Transverse colon (tissue), 4 donors: ENCODE measurements at regions not wholly inside any gene's neighbourhood (a gene's known extent, or its start where the extent isn't known, plus 50 kb on each side); places are given as distances from the start of the nearest gene placed in this dataset.

Experiments
- DNase-seq: peaks from one replicate; pipeline ENCODE4 v3.0.0-alpha.2; 2019
- H3K27ac ChIP-seq, 4 donors: fragments of 200-600 bp; sonication (generic); 2 replicates each; pipeline ENCODE4 v1.5.1; 2016 to 2018; ENCODE audit warnings: inconsistent platforms in 4 of 4
- H3K27me3 ChIP-seq: fragments of 200-600 bp; sonication (generic); 2 replicates; pipeline ENCODE4 v1.5.1; 2017; ENCODE audit warnings: inconsistent platforms
- H3K36me3 ChIP-seq, 4 donors: fragments of 200-600 bp; sonication (generic); 2 replicates each; pipeline ENCODE4 v1.5.1; 2017 to 2019; ENCODE audit warnings: inconsistent platforms in 4 of 4
- H3K4me1 ChIP-seq, 4 donors: fragments of 200-600 bp; sonication (generic); 2 replicates each; pipeline ENCODE4 v1.5.1; 2017 to 2020; ENCODE audit warnings: inconsistent platforms in 4 of 4
- H3K4me3 ChIP-seq, 4 donors: fragments of 200-600 bp; sonication (generic); 1 replicate in 1 of 4; 2 replicates in 3 of 4; pipeline versions ENCODE4 v1.5.1 to v1.6.1; 2017 to 2019; ENCODE audit warnings: inconsistent platforms in 4 of 4
- H3K9me3 ChIP-seq, 2 donors: fragments of 200-600 bp; sonication (generic); 2 replicates each; pipeline ENCODE4 v1.5.1; 2017 to 2019; ENCODE audit warnings: inconsistent platforms in 2 of 2
- CTCF ChIP-seq, 5 experiments: fragments of 200-600 bp in 3 of 5; fragments of 450-650 bp in 2 of 5; sonication (generic) in 3 of 5; IDR thresholded peaks; 1 replicate in 2 of 5; 2 replicates in 3 of 5; pipeline ENCODE4 v1.5.1; 2016 to 2017; ENCODE audit warnings: antibody characterized with exemption in 5 of 5, inconsistent platforms in 3 of 5, mild to moderate bottlenecking in 2 of 5, moderate library complexity in 1 of 5
- EP300 ChIP-seq: sonication (generic); formaldehyde crosslinking; IDR thresholded peaks from one replicate; pipeline ENCODE4 v1.6.1; 2017; ENCODE audit warnings: antibody characterized with exemption, low read depth
- POLR2A ChIP-seq: fragments of 450-650 bp; IDR thresholded peaks from one replicate; pipeline ENCODE4 v1.6.1; 2016; ENCODE audit warnings: antibody characterized with exemption, mild to moderate bottlenecking, moderate library complexity
- POLR2AphosphoS5 ChIP-seq, 3 donors: sonication (generic); formaldehyde crosslinking; IDR thresholded peaks; one replicate each; pipeline ENCODE4 v1.6.1; 2016; ENCODE audit warnings: antibody characterized with exemption in 3 of 3
- WGBS, 2 donors: methylation state at CpG; one replicate each; pipeline ENCODE4 v1.1.5; 2018; ENCODE audit warnings: low coverage in 1 of 2; 5-methylcytosine and 5-hydroxymethylcytosine counted together
- in situ Hi-C, 4 donors: fragments of 200-750 bp; cut with MboI; loops; one replicate each; pipeline versions ENCODE4 v1.15.0 to v1.15.1; 2017; ENCODE audit warnings: low sequenced_read_pairs in 3 of 4, low pct_ligation_motif_present in 1 of 4, low pct_unique_long_range_greater_than_20kb in 1 of 4
- intact Hi-C: fragments of 100-400 bp; cut with DNase I; formaldehyde crosslinking; loops from one replicate; pipeline ENCODE4 v1.15.1; 2023; ENCODE audit warnings: low total_unique reads

GRCh38 chr18:48473816-48474215 lies 64.6 kb upstream of the ZBTB7C start:
- H3K27ac ChIP-seq = no peak overlapping the region
- H3K4me1 ChIP-seq = no peaks in the 10 kb centered on the region
- no peaks in the 10 kb centered on the region for H3K36me3 ChIP-seq
- intact Hi-C loops = no loop called here
- TF ChIP-seq EP300 = no peak
- no peak for TF ChIP-seq CTCF (IDR thresholded peaks at IDR 0.05)
- in situ Hi-C loops = loop anchor here in 3 of 4 donors (10.0 to 25.0 kb wide), 2 partner anchors 188 to 191 kb away; no protein-coding TSS in a partner anchor
- no peaks in the 10 kb centered on the region for H3K27me3 ChIP-seq
- DNase-seq = no peak
- no peaks in the 10 kb centered on the region for H3K9me3 ChIP-seq
- H3K4me3 ChIP-seq = no peak overlapping the region
- 95% methylated on average over 1 of the region's 1 CpG; no CpG with 5 or more reads in 1 of the 2 donors for WGBS, 2 donors

- no peaks in the 10 kb centered on the region for H3K27me3 ChIP-seq
- no peak for DNase-seq
- no peak for TF ChIP-seq EP300
- no peak for TF ChIP-seq POLR2AphosphoS5 (IDR thresholded peaks at IDR 0.05)
- TF ChIP-seq POLR2A = no peak
- no peak for TF ChIP-seq CTCF (IDR thresholded peaks at IDR 0.05)
- H3K36me3 ChIP-seq = no peaks in the 10 kb centered on the region
- H3K4me1 ChIP-seq = no peaks in the 10 kb centered on the region
- H3K9me3 ChIP-seq = no peaks in the 10 kb centered on the region
- in situ Hi-C loops = loop anchor here in 3 of 4 donors (10.0 to 25.0 kb wide), 2 partner anchors 190 to 192 kb away; no protein-coding TSS in a partner anchor
- H3K27ac ChIP-seq = no peak overlapping the region
- WGBS, 2 donors = 92 to 95% methylated on average over 2 to 3 of the region's 3 CpGs
- no peak overlapping the region for H3K4me3 ChIP-seq
- intact Hi-C loops = no loop called here
These were observed 63.4 kb upstream of the ZBTB7C start for GRCh38 chr18:48472610-48473009.

GRCh38 chr18:48470484-48471180 lies 61.4 kb upstream of the ZBTB7C start:
- 40 to 70% methylated on average over 1 to 5 of the region's 5 CpGs for WGBS, 2 donors
- Histone ChIP-seq H3K9me3 (no peaks in the 10 kb centered on the region), H3K4me1 (no peaks in the 10 kb centered on the region), H3K4me3 (no peak overlapping the region), H3K36me3 (no peaks in the 10 kb centered on the region), H3K27me3 (no peaks in the 10 kb centered on the region), H3K27ac (no peak overlapping the region)
- intact Hi-C loops = no loop called here
- DNase-seq = no peak
- no peak for TF ChIP-seq EP300
- no peak for TF ChIP-seq POLR2A
- in situ Hi-C loops = loop anchor here in 3 of 4 donors (10.0 to 25.0 kb wide), 2 partner anchors 192 to 194 kb away; no protein-coding TSS in a partner anchor

- 92% methylated on average over 2 of the region's 2 CpGs; no CpG with 5 or more reads in 1 of the 2 donors for WGBS, 2 donors
- no peak overlapping the region for H3K27ac ChIP-seq
- H3K36me3 ChIP-seq = no peaks in the 10 kb centered on the region
- H3K4me3 ChIP-seq = no peak overlapping the region
- intact Hi-C loops (no loop called here), in situ Hi-C loops (loop anchor here in 1 of 4 donors (25.0 kb wide), 1 partner anchor 194 kb away; no protein-coding TSS in a partner anchor)
- TF ChIP-seq POLR2A = no peak
- TF ChIP-seq CTCF (IDR thresholded peaks at IDR 0.05) = no peak
- no peak for TF ChIP-seq EP300
- no peak for TF ChIP-seq POLR2AphosphoS5 (IDR thresholded peaks at IDR 0.05)
- no peaks in the 10 kb centered on the region for H3K27me3 ChIP-seq
- H3K9me3 ChIP-seq = no peaks in the 10 kb centered on the region
- H3K4me1 ChIP-seq = no peaks in the 10 kb centered on the region
- DNase-seq = no peak
These were observed 59.0 kb upstream of the ZBTB7C start for GRCh38 chr18:48468151-48468550.
